ENCODE measurements at regions not wholly inside any gene's neighbourhood (a gene's known extent, or its start where the extent isn't known, plus 50 kb on each side); places are given as distances from the start of the nearest gene placed in this dataset.
"Not testable (repeated sequence)": the region's sequence is repeated elsewhere in the genome, so short reads cannot be mapped to it uniquely, and the experiment has no call there.

DNA sequence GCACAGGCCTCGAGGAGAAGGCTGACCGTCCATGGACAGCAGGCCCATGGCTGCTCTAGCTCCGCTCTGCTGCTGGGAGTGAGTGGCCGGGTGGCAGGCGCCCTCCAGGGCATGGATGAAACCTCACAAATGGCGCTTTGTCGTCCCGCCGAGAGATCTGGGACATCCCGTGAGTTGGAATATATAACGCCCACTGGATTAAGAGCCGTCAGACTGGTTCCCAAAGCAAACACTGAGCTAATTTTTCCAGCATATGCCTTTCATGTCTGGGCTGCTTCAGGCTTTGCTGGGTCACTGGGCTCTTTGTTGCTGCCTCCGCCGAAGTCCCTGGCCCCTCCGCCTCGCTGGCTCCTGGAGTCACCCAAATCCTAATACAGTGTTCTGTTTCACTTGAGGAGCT lies 266.3 kb downstream of the FOXL1 start:
- DNase-seq, result no peak

DNA sequence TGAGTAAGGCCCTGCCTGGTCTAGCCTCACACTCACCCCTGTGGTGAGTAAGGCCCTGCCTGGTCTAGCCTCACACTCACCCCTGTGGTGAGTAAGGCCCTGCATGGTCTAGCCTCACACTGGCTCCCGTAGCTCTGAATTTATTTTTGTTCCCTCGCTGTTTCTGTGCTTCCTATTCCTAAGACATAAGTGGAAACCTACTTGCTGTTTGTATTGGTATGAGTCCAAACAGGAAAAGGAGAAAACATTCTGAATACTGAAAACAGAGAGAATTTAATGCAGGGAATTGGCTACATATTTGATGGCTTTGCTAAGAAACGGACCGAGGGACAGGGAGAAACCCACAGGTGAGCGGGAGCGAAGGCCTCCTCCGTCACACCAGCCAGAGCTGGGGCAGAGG lies 267.8 kb downstream of the FOXL1 start:
- DNase-seq, result no peak

DNA sequence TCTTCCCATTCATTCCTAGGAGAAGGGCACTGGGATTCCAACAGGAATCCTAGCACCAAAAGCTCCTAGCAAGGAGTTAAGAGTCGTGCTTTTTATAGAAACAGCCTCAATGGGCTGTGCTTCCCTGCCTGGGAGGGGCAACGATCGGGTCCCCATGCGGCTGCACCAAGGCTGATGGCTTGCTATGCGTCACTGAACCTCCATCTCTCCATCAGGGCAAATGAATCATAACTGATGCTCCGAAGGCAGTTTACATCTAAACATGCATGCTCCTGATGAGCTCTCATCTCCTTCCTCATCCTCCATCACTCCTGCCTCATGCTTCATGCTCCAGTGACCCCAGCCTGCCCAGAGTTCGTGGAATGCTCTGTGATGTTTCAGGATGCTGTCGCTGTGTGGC lies 270.5 kb downstream of the FOXL1 start:
- no peak for DNase-seq

DNA sequence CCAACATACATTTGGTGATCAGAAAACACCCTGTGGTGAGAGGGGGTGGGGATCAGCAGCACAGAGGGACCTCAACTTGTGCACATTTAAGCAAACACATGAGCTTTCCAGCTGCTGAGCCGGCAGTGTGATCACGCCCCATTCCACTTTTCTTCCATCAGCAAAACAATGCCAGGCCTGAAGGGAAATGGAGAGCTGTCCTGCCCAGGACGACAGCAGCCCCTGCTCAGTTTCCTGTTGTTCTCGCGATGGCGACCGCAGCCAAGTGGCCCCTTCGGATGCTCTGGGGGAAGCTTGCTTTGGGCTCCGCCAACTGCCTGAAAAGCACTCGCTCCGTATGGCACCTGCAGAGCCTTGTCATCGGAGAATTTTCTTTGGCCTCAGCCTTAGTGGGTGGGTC lies 272.3 kb downstream of the FOXL1 start:
- DNase-seq, result no peak

DNA sequence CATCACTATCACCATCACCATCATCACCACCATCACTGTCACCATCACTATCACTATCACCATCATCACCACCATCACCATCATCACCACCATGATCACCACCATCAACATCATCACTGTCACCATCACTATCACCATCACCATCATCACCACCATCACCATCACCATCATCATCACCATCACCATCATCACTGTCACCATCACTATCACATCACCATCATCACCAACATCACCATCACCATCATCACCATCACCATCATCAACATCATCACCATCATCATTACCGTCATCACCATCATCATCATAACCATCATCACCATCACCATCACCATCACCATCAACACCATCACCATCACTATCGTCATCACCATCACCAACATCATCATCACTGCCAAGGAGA lies 273.8 kb downstream of the FOXL1 start:
- no peak for DNase-seq

DNA sequence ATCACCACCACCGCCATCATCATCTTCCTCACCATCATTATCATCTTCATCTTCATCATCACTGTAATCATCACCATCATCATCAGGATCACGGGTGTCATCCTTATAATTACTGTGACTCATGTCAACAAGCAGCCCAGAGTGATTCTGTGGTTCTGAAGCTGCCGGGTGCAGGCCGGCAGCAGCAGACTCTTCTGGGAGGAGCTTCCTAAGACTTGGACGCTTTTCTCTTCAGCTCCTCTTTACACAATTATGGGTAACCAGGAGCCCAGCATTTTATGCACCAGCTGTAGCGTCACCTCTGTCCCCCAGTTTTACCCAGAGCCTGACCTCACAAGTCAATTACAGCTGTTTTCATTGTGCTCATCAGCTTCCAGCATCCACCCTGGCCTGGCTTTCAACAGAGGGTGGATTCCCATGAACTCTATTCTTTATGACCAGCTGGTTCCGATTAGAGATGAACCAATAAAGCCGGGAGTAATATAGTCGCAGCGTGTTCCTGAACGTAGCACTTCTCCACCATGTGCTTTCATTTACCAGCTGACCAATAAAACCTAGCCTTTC lies 275.8 kb downstream of the FOXL1 start:
- DNase-seq, result no peak

DNA sequence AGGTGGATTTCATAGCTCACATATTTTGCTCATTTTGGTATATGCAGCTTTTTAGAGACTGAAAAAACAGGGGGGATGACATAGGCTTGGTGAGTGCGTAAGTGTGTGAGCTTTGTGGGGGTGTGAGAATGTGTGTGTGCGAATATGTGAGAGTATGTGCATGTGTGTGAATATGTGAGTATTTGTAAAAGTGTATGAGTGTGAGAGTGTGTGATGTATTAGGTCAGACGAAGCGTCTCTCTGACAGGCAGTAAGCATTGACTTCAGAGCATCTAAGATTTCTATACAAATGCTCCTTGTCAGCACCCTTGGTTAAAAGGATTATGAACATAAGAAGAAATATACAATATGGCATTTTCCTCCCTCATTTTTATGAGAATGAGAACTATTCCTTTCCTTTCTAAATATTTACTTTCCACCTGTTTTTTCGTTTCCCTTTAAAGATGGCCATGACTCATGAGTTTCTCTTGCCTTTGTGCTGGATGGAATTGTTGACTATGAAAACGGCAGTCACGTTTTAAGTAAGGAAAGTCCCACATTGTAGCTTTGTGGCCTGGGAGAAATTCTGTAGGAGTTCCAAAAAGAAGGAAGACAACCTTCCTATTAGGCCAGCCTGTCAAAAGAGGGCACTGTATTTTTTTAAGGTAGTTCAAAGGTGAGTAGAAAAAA lies 276.4 kb downstream of the FOXL1 start:
- no peak for DNase-seq

DNA sequence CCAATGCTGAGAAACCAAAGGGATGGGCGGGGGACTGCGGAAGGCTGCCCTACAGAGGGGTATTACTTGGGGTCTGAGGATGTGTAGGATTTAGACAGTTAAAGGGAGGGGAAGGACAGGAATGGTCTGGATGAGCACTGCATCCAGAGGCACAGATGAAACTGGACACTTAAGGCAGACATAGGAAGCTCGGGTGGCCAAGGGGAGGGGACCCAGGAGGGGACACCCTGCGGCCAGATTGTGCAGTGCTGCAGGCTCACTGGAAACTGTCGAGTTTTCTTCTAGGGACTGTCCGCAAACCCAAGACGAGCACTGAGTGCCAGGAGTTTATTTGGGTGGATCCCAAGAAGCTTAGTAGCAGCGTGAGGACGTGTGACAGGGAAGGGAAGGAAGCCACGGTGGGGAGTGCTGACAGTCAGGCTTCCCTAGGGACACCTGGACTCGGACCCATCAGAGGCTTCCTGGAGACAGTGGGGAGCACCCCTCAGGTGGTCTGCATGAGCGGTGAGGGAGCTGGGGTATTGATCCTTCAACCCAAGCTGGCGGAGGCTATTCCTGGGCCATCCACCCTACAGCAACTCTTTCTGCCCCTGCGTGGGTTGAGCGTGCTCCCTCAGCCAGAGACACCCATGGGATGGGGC lies 278.7 kb downstream of the FOXL1 start:
- no peak for DNase-seq

DNA sequence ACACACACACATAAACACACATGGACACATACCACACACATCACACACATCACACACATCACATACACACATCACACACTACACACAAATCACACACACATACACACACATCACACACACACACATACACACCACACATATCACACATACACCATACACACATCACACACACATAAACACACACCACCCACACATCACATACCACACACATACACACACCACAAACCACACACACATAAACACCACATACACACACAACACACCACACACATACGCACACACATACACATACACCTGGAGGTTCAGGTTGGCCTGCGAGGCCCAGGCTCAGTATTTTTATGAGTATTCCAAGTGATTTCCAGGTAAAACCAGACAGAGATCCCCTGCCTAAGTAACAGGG lies 279.5 kb downstream of the FOXL1 start:
- DNase-seq, result no peak

DNA sequence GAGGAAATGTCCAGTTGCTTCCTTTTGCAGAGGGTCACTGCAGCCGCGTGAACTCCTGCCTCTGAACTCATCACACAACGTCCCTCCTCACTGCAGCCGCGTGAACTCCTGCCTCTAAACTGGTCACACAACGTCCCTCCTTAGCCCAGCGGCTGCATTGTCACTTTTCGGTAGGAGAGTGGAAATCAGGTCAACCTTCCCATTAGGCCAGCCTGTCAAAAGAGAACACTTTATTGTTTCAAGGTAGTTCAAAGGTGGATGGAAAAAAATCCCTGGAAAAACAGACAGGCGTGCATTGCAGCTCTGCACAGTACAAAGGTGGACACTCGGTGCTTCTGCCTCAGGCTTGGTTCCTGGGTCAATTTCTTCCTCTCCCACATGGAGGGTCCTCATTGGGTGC lies 280.2 kb downstream of the FOXL1 start:
- DNase-seq, result no peak

DNA sequence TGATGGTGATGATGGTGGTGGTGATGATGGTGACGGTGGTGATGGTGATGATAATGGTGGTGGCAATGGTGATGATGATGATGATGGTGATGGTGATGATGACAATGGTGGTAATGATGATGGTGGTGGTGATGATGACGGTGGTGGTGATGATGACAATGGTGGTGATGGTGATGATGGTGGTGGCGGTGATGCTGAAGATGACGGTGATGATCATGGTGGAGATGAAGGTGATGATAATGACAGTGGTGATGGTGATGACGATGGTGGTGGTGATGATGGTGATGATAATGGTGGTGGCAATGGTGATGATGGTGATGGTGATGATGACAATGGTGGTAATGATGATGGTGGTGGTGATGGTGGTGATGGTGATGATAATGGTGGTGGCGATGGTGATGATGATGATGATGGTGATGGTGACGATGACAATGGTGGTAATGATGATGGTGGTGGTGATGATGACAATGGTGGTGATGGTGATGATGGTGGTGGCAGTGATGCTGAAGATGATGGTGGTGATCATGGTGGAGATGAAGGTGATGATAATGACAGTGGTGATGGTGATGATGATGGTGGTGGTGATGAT lies 283.0 kb downstream of the FOXL1 start:
- DNase-seq, result not testable (repeated sequence)

DNA sequence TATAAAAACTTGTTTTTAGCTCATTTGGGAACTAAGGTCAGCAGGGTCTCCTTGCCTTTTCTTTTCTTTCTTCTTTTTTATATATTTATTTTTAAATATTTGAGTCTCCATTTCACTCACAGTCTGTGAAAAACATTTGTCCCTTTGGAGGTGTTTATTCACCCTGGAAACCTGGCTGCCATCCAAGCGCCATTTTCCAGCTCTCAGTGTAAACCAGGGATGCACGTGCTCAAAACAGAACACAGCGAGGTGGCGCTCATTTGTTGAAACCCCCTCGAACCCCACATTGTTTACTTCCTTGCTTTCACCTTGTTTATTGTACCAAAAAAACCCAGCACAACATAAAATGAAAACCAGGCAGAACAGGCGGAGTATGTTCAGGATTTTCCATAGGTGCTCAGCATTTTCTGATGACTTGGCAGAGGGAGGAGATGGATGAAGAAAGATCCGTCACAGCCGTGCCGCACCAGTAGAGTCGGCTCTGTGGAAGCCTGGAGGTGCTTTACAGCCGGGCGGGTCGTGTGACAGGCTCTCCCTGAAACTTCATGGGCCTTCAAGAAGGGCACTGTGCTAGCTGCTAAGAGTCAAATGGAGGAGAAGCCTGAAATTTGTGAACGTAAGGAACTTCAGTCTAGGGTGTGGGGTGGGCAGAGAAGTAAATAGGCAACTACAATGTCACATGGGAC lies 284.4 kb downstream of the FOXL1 start:
- DNase-seq, result no peak

DNA sequence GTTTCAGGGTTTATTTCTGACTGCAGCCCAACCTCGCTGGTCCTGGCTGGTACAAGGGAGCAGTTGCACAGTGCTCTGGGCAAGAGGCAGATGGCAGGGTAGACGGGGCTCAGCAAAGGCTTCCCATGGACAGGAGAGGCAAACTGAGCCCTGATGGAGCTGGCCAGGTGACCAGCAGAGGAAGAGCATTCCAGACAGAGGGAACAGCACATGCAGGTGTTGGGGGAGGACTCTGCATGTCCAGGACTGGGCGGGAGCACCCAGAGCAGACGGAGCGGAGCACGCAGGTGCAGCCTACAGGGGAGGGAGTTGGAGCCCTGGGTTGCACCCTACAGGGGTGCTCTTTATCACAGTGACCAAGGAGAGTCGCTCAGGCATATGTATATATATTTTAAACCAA lies 285.3 kb downstream of the FOXL1 start:
- DNase-seq, result no peak

DNA sequence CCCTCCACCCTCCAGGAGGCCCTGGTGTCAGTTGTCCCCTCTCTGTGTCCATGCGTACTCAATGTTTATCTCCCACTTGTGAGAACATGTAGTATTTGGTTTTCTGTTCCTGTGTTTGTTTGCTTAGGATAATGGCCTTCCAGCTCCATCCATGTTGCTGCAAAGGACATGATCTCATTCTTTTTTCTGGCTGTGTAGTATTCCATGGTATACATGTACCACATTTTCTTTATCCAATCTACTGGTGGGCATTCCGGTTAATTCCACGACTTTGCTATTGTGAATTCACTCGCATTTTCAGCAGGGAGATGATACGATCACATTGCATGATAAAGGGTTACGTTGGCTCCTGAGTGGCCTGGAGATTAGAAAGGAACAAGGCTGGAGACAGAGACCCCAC lies 286.2 kb downstream of the FOXL1 start:
- DNase-seq, result no peak

DNA sequence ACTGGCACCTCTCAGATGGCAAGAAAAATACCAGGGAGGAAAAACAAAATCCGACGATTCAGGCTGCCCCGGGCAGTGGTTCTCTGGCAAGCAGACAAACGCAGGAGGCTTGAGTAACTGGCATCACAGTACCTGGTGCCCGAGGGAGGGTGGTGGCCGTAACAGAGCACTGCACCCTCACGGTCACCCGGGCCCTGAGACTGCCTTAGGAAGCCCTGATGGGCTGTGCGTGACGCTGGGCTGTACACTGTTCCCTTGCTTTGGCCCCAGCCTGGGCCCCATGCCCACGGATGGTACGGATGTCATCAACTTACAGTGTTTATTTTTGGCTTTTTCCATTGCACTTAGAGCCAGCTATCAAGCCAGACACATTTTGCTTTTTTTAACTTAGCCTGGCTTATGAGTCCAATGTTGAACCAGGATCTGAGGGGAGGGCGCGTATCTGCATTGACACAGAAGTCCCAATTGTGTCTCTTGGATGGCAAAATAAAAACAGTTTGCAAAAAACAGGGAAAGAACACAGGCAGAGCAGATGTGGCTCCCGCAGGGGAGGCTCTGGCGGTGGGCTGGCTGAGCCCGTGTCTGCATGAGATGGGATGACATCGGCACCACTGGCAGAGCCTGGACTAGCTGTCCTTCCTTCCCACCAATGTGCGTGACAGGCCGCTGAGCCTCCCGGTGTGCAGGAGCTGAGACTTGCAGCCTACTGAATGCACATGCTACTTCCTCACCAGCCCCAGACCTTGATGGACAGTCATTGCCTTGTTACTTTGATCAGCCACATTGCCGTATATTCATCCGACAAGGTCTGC lies 287.7 kb downstream of the FOXL1 start:
- no peak for DNase-seq

DNA sequence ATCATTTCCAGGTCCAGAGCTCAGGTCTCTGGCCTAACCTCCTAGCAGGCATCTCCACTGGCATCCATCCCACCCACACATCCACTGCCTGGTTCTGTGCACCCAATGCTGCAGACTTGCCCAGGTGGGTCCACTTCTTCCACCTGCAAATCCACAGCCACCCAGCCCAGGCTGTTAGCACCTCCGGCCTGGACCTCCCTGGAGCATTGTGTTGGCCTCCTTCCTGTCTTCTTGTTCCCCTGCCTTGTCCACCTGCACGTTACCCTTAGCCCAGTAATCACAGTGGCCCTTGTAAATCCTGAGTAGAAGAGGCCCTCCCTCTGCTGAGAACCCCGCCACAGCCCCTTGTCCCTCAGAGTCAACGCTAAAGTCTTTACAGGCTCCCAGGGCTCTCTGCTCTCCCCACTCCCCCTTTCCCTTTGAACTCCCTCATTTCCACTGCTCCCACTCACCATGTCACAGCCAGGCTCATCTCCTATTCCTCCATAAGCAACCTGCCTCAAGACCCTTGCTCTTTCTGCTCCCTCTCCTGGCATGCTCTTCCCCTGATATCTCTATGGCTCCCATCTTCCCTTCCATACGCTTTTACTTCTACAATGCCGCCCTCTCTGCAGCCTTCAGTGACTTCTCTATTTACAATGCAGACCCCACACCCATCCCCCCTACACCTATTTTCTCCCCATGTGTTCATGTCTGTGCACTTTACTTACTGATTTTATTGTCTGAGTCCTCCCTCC lies 288.8 kb downstream of the FOXL1 start:
- DNase-seq, result no peak

DNA sequence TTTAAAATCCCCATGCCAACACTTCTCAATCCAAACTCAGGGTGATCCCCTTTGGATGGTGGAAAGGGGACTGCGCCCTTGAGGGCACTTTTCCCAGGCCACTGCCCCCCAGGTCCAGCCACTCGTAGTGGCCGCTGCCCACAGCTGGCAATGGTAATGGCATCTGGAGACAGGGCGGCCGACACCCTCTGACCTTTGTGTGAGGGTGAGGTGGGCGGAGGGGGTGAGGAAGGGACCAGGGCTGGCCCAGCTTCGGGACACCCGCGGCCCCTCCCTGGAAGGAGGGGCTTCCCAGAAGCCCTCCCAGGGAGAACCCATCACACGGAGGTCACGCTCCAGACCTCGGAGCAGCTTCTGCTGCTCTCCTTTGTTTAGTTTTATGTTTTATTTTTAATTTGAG lies 289.7 kb downstream of the FOXL1 start:
- no peak for DNase-seq

DNA sequence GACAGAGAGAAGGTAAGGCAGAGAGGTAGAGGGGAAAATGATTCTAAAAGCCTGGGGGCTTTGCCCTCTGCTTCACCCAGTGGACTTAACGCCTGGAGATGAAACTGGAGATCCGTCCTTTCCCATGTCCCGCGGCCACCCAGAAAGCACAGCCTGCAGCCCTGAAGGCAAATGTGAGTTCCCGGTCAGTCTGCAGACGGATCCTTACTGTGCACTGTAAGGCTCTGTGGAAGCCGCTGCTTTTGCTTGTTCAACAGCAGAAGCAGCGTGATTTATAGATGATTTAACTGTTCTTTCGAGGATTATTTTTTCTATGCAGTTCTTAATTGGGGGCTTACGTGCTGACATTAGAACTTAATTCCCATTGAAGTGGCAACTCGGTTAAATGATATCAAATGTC lies 290.4 kb downstream of the FOXL1 start:
- DNase-seq, result no peak

DNA sequence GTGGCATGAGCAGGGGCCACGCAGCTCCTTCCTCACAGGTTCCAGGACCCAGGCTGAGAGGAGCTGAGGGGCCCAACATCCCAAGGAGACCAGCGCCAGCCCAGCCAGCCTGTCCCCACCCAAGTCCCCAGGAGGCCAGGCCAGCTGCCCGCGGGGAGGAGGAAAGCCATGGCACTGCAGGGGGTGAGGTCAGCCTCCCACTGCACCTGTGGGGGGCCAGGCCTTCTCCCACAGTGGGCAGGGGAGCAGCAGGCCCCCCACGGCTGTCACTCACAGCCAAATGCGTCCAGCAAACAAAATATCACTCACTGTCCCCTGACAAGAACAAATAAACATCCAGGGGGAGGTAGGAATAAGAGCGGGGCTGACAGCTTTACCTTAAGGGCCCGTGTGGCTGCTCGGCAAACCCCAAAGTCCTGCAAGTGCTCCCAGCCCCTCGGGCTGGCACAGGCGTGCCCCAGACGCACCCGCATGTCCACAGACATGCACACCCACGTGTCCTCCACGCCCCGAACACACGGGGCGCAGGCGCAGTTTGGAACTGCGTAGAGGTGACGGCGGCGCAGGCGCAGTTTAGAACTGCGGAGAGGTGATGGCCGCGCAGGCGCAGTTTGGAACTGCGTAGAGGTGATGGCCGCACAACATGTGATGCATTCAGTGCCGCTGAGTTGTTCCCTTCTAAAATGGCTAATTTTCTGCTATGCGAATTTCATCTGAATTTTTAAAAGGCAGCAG lies 291.1 kb downstream of the FOXL1 start:
- DNase-seq, result no peak

DNA sequence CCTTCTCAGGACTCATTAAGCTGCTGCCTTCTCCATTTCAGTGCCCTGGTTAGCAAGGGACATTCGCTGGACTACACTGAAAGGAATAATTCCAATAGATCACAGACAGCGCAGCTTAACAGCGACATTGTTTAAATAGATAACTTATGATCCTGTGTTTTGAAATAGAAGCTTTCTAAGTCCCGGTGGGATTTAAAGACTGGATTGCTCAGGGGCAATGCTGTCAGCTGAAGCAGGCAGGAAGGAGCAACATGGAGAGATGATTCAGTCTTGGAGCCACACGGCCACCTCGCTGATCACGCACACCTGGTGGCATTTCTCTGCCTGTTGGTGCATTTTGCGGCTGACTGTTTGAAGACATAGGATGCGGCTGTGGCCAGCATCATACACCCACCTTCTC lies 292.0 kb downstream of the FOXL1 start:
- no peak for DNase-seq

DNA sequence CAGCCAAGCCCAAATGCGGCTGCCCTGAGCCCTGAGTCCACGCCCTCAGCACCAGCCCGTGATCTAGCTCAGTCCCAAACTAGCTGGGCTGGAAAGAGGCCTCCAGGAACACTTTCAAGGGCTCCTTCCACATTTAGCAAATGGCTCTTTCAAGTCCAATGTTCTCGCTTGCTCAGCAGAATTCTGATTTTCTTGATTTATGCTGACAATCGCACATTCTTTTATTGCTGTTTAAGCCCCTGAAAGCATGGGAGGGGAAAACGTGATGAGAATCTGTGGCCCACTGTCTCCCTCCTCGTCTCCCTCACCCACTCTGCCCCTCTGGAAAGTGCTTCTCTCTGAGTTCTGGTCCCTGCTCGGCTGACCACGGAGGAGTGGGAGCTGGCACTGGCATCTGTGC lies 293.8 kb downstream of the FOXL1 start:
- no peak for DNase-seq

Measured in activated T-cell treated with anti-CD3 and anti-CD28 coated beads, Interleukin-2, amount 50 U/mL, for 48 hours (primary cell).